Transverse colon (tissue), 4 donors: ENCODE measurements at regions not wholly inside any gene's neighbourhood (a gene's known extent, or its start where the extent isn't known, plus 50 kb on each side); places are given as distances from the start of the nearest gene placed in this dataset.

Source experiments
- DNase-seq: peaks from one replicate; pipeline ENCODE4 v3.0.0-alpha.2; 2019
- H3K27ac ChIP-seq, 4 donors: fragments of 200-600 bp; sonication (generic); 2 replicates each; pipeline ENCODE4 v1.5.1; 2016 to 2018; ENCODE audit warnings: inconsistent platforms in 4 of 4
- H3K27me3 ChIP-seq: fragments of 200-600 bp; sonication (generic); 2 replicates; pipeline ENCODE4 v1.5.1; 2017; ENCODE audit warnings: inconsistent platforms
- H3K36me3 ChIP-seq, 4 donors: fragments of 200-600 bp; sonication (generic); 2 replicates each; pipeline ENCODE4 v1.5.1; 2017 to 2019; ENCODE audit warnings: inconsistent platforms in 4 of 4
- H3K4me1 ChIP-seq, 4 donors: fragments of 200-600 bp; sonication (generic); 2 replicates each; pipeline ENCODE4 v1.5.1; 2017 to 2020; ENCODE audit warnings: inconsistent platforms in 4 of 4
- H3K4me3 ChIP-seq, 4 donors: fragments of 200-600 bp; sonication (generic); 1 replicate in 1 of 4; 2 replicates in 3 of 4; pipeline versions ENCODE4 v1.5.1 to v1.6.1; 2017 to 2019; ENCODE audit warnings: inconsistent platforms in 4 of 4
- H3K9me3 ChIP-seq, 2 donors: fragments of 200-600 bp; sonication (generic); 2 replicates each; pipeline ENCODE4 v1.5.1; 2017 to 2019; ENCODE audit warnings: inconsistent platforms in 2 of 2
- EP300 ChIP-seq: sonication (generic); formaldehyde crosslinking; IDR thresholded peaks from one replicate; pipeline ENCODE4 v1.6.1; 2017; ENCODE audit warnings: antibody characterized with exemption, low read depth
- POLR2A ChIP-seq: fragments of 450-650 bp; IDR thresholded peaks from one replicate; pipeline ENCODE4 v1.6.1; 2016; ENCODE audit warnings: antibody characterized with exemption, mild to moderate bottlenecking, moderate library complexity
- POLR2AphosphoS5 ChIP-seq, 3 donors: sonication (generic); formaldehyde crosslinking; IDR thresholded peaks; one replicate each; pipeline ENCODE4 v1.6.1; 2016; ENCODE audit warnings: antibody characterized with exemption in 3 of 3
- WGBS, 2 donors: methylation state at CpG; one replicate each; pipeline ENCODE4 v1.1.5; 2018; ENCODE audit warnings: low coverage in 1 of 2; 5-methylcytosine and 5-hydroxymethylcytosine counted together
- in situ Hi-C, 4 donors: fragments of 200-750 bp; cut with MboI; loops; one replicate each; pipeline versions ENCODE4 v1.15.0 to v1.15.1; 2017; ENCODE audit warnings: low sequenced_read_pairs in 3 of 4, low pct_ligation_motif_present in 1 of 4, low pct_unique_long_range_greater_than_20kb in 1 of 4
- intact Hi-C: fragments of 100-400 bp; cut with DNase I; formaldehyde crosslinking; loops from one replicate; pipeline ENCODE4 v1.15.1; 2023; ENCODE audit warnings: low total_unique reads
- TF ChIP-seq, protein P1 (sequence below), 5 experiments: fragments of 200-600 bp in 3 of 5; fragments of 450-650 bp in 2 of 5; sonication (generic) in 3 of 5; IDR thresholded peaks; 1 replicate in 2 of 5; 2 replicates in 3 of 5; pipeline ENCODE4 v1.5.1; 2016 to 2017; ENCODE audit warnings: antibody characterized with exemption in 5 of 5, inconsistent platforms in 3 of 5, mild to moderate bottlenecking in 2 of 5, moderate library complexity in 1 of 5

DNA sequence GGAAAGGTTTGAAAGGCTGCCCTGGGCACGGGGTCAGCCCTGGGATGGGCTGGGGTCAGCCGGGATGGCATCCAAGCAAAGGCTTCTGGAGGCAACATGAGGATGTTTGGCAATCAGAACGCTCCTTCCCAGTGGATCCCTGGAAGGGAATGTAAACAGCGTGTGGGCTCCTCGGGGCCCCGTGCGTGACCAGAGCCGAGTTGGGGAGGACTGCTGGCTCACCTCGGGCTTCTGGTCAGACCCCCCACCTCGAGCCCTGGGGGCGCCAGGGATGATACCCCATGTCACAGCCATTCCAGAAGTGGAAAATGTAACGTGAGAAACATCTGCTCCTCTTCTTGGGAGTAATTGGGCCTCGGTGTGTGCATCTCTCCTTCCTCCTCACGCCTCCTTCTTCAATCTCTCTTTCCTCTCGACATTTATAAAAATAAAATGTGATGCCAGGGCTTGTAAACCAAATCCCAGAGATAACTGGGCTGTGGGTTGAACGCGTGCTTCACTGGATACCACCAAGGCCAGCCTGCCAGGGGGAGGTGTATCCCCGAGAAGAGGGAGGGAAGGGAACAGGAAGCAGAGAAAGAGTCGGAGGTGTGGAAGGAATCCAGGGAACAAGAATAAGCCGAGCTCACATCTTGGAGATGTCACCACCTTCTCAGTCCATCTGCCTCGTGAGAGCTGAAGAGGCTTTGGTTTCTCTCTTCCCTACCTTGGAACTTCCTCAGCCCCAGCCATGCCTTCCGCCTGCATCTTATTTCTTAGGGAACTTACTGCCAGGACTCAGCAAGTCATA, 144.8 kb downstream of the NUAK1 start:
- in situ Hi-C loops, result no loop called here
- no peak overlapping the region for H3K4me3 ChIP-seq
- H3K4me1 ChIP-seq, result no peaks in the 10 kb centered on the region
- no peaks in the 10 kb centered on the region for H3K9me3 ChIP-seq
- no peak for DNase-seq
- intact Hi-C loops, result no loop called here
- no peak for TF ChIP-seq EP300
- TF ChIP-seq, protein P1, sequence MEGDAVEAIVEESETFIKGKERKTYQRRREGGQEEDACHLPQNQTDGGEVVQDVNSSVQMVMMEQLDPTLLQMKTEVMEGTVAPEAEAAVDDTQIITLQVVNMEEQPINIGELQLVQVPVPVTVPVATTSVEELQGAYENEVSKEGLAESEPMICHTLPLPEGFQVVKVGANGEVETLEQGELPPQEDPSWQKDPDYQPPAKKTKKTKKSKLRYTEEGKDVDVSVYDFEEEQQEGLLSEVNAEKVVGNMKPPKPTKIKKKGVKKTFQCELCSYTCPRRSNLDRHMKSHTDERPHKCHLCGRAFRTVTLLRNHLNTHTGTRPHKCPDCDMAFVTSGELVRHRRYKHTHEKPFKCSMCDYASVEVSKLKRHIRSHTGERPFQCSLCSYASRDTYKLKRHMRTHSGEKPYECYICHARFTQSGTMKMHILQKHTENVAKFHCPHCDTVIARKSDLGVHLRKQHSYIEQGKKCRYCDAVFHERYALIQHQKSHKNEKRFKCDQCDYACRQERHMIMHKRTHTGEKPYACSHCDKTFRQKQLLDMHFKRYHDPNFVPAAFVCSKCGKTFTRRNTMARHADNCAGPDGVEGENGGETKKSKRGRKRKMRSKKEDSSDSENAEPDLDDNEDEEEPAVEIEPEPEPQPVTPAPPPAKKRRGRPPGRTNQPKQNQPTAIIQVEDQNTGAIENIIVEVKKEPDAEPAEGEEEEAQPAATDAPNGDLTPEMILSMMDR (IDR thresholded peaks at IDR 0.05), result no peak
- no peak for TF ChIP-seq POLR2A
- H3K27ac ChIP-seq, result peak overlapping the region in 1 of 4 donors; percentile 23
- no peaks in the 10 kb centered on the region for H3K36me3 ChIP-seq
- no peaks in the 10 kb centered on the region for H3K27me3 ChIP-seq
- WGBS, 2 donors, result 61 to 63% methylated on average over 4 to 22 of the region's 22 CpGs

DNA sequence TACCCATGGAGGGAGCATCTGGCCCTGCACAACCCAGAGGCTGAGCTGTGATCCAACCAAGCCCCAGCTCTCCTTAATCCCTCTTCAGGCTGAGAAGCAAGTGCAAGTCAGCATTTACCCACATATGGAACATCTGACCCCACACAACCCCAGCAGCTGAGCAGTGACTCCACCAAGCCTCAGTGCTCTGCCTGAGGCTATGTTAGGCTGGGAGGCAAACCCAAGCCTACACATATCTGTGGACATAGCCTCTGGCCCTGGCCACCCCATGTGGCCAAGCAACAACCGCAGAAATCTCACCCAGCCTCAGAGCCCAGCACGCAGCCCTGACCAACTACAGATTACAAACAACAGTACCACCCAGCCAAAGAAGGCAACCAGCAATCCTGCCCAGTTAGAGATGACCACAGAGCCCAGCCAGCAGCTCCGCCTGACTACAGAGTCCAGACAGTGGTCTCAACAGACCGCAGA, 142.8 kb downstream of the NUAK1 start:
- Histone ChIP-seq H3K36me3 (no peaks in the 10 kb centered on the region), H3K9me3 (no peaks in the 10 kb centered on the region), H3K4me3 (no peak overlapping the region), H3K4me1 (no peaks in the 10 kb centered on the region), H3K27ac (no peak overlapping the region), H3K27me3 (no peaks in the 10 kb centered on the region)
- WGBS, 2 donors, result 91 to 100% methylated on average over 1 to 4 of the region's 4 CpGs
- in situ Hi-C loops, result no loop called here
- intact Hi-C loops, result no loop called here
- no peak for DNase-seq
- TF ChIP-seq POLR2AphosphoS5 (IDR thresholded peaks at IDR 0.05), result no peak
- TF ChIP-seq, protein P1 (IDR thresholded peaks at IDR 0.05), result no peak
- no peak for TF ChIP-seq POLR2A
- TF ChIP-seq EP300, result no peak

DNA sequence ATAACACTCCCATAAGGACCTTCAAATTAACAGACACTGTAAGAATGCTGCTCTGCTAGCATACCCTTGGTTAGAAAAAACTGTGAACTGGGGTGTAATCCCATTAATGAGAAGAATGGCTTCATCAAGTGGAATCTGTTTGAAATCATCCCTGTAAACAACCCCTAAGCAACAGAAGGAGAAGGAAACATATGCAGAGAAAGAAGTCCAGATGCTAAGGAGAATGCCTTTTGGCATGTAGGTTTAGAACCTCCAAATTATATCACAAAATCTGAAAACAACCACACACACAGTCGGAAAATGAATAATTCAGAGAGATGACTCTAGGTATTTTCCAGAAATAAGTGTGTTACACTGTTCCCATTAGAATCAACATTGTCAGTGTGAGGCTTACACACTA, 140.2 kb downstream of the NUAK1 start:
- intact Hi-C loops (no loop called here), in situ Hi-C loops (no loop called here)
- no peaks in the 10 kb centered on the region for H3K36me3 ChIP-seq
- no peak for DNase-seq
- no peak for TF ChIP-seq POLR2A
- H3K9me3 ChIP-seq, result no peaks in the 10 kb centered on the region
- H3K27me3 ChIP-seq, result no peaks in the 10 kb centered on the region
- H3K4me3 ChIP-seq, result no peak overlapping the region
- 54 to 67% methylated on average over 1 of the region's 1 CpG for WGBS, 2 donors
- no peak overlapping the region for H3K27ac ChIP-seq
- no peaks in the 10 kb centered on the region for H3K4me1 ChIP-seq

DNA sequence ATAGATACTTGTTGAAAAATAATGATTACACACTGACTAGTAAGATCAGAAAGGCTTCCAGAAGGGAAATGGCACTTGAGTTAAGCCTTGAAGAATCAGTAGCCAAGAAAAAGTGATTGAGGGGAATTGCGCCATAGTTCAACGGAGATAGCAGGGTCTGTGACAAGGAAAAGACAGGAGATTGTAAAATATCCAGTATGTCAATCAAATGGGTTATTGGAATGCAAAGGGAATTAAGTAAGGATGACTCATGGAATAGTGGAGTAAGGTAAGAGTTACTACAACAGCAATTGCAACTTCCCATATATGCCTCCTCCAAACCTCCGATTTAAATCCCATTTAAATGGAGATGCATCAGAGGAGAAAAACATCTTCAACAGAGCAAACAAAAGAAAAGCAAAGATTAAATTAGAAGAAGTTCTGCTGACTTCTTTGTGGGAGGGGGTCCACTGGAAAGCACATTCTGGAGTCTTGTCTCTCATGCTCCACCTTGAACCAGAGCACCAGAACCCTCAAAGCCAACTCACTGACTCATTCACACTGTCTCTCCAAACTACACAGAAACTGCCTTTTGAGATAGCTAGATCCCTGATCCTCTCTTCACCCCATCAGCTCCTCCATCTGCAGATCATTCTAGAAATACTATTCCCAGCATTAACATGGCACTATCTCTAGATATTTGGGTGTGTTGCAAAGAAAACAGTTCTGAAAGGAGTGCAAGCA, 138.2 kb downstream of the NUAK1 start:
- H3K4me3 ChIP-seq, result no peak overlapping the region
- H3K9me3 ChIP-seq, result no peaks in the 10 kb centered on the region
- H3K27ac ChIP-seq, result no peak overlapping the region
- no peaks in the 10 kb centered on the region for H3K27me3 ChIP-seq
- no peaks in the 10 kb centered on the region for H3K36me3 ChIP-seq
- no peak for TF ChIP-seq EP300
- TF ChIP-seq, protein P1 (IDR thresholded peaks at IDR 0.05), result no peak
- no peak for TF ChIP-seq POLR2A
- TF ChIP-seq POLR2AphosphoS5 (IDR thresholded peaks at IDR 0.05), result no peak
- DNase-seq, result no peak
- WGBS, 2 donors, result 74 to 87% methylated on average over 3 of the region's 3 CpGs
- no peaks in the 10 kb centered on the region for H3K4me1 ChIP-seq
- in situ Hi-C loops, result no loop called here
- intact Hi-C loops, result no loop called here
